H1 (cell line): ENCODE measurements at regions not wholly inside any gene's neighbourhood (a gene's known extent, or its start where the extent isn't known, plus 50 kb on each side); places are given as distances from the start of the nearest gene placed in this dataset.

Experiments
- CTCF ChIA-PET: fragments of 300-600 bp; sonication (Branson Sonifier 250); formaldehyde crosslinking; loops from one replicate; lab custom pipeline; 2021; ENCODE audit not compliant: partially characterized antibody; lab: Charles Lee
- POLR2A ChIA-PET: fragments of 300-600 bp; sonication (Branson Sonifier 250); formaldehyde crosslinking; loops from one replicate; lab custom pipeline; 2021; ENCODE audit warnings: inconsistent platforms; ENCODE audit not compliant: partially characterized antibody; lab: Charles Lee
- DNase-seq, 2 experiments: peaks; one replicate each; pipeline versions ENCODE4 v3.0.0 to v3.0.0-alpha.2; 2010 to 2022; ENCODE audit warnings: low spot score in 2 of 2, low read depth in 1 of 2, mixed read lengths in 1 of 2
- FAIRE-seq: peaks from 2 replicates; lab custom pipeline; 2011; peaks lifted over from hg19 to GRCh38; lab: Jason Lieb, UNC
- H2AFZ ChIP-seq: 2 replicates; pipeline ENCODE4 v1.8.1; 2012; ENCODE audit warnings: low read length, inconsistent platforms
- H2AK5ac ChIP-seq: 2 replicates; pipeline ENCODE4 v1.6.1; 2013; ENCODE audit warnings: low read depth, low read length
- H2BK120ac ChIP-seq: replicated peaks from 2 replicates; pipeline ENCODE3; 2013; ENCODE audit warnings: low read depth, low read length, inconsistent platforms
- H2BK12ac ChIP-seq: 2 replicates; pipeline ENCODE4 v1.6.1; 2013; ENCODE audit warnings: low read depth, low read length
- H2BK15ac ChIP-seq: 2 replicates; pipeline ENCODE4 v1.6.1; 2013; ENCODE audit warnings: low read length
- H2BK20ac ChIP-seq: 2 replicates; pipeline ENCODE4 v1.6.1; 2013; ENCODE audit warnings: low read length
- H2BK5ac ChIP-seq: 2 replicates; pipeline ENCODE4 v1.6.1; 2013; ENCODE audit warnings: low read depth, low read length
- H3K14ac ChIP-seq: 2 replicates; pipeline ENCODE4 v1.6.1; 2013; ENCODE audit warnings: inconsistent platforms; ENCODE audit not compliant: insufficient read length
- H3K18ac ChIP-seq: 2 replicates; pipeline ENCODE4 v1.6.1; 2013; ENCODE audit warnings: low read length; ENCODE audit errors: extremely low read depth
- H3K23ac ChIP-seq: 2 replicates; pipeline ENCODE4 v1.6.1; 2013; ENCODE audit warnings: inconsistent platforms; ENCODE audit not compliant: insufficient read length
- H3K23me2 ChIP-seq: 2 replicates; pipeline ENCODE4 v1.6.1; 2013; ENCODE audit warnings: low read depth, low read length
- H3K27ac ChIP-seq: 2 replicates; pipeline ENCODE4 v1.6.1; 2011; ENCODE audit warnings: low read depth, low read length, inconsistent platforms
- H3K27me3 ChIP-seq, 4 experiments: replicated peaks in 1 of 4; 1 replicate in 1 of 4; 2 replicates in 3 of 4; pipeline versions ENCODE4 v1.6.1 to v1.8.1; 2011 to 2013; ENCODE audit warnings: low read length in 3 of 4, mild to moderate bottlenecking in 3 of 4, inconsistent platforms in 2 of 4, mixed read lengths in 2 of 4, moderate library complexity in 1 of 4; ENCODE audit not compliant: control insufficient read depth in 3 of 4, insufficient read depth in 3 of 4; ENCODE audit errors: extremely low read depth in 1 of 4
- H3K36me3 ChIP-seq, 4 experiments: 2 replicates each; pipeline versions ENCODE4 v1.6.1 to v1.8.1; 2011 to 2013; ENCODE audit warnings: mild to moderate bottlenecking in 4 of 4, low read length in 3 of 4, moderate library complexity in 2 of 4, control low read depth in 1 of 4, inconsistent platforms in 1 of 4; ENCODE audit not compliant: insufficient read depth in 4 of 4, control insufficient read depth in 2 of 4
- H3K4ac ChIP-seq: replicated peaks from 2 replicates; pipeline ENCODE3; 2013; ENCODE audit warnings: low read length, low read depth, mixed read lengths, inconsistent platforms; ENCODE audit not compliant: insufficient read length
- H3K4me1 ChIP-seq, 4 experiments: replicated peaks in 1 of 4; 1 replicate in 1 of 4; 2 replicates in 3 of 4; pipeline versions ENCODE4 v1.6.1 to v1.8.1; 2011 to 2013; ENCODE audit warnings: low read length in 3 of 4, inconsistent platforms in 2 of 4, mixed read lengths in 1 of 4; ENCODE audit not compliant: insufficient read depth in 4 of 4, control insufficient read depth in 3 of 4
- H3K4me2 ChIP-seq, 2 experiments: 2 replicates each; pipeline versions ENCODE4 v1.6.1 to v1.8.1; 2011 to 2013; ENCODE audit warnings: low read depth in 2 of 2, low read length in 2 of 2, control low read depth in 1 of 2, inconsistent platforms in 1 of 2, mild to moderate bottlenecking in 1 of 2; ENCODE audit not compliant: insufficient read depth in 1 of 2
- H3K4me3 ChIP-seq, 4 experiments: fragments of 200-600, 300-600 bp in 1 of 4; sonication (generic), shearing (Covaris generic), sonication (Bioruptor Twin) in 1 of 4; 2 replicates each; pipeline versions ENCODE4 v1.5.1 to v1.8.1; 2011 to 2016; ENCODE audit warnings: low read length in 4 of 4, low read depth in 3 of 4, control low read depth in 2 of 4, inconsistent platforms in 2 of 4, mild to moderate bottlenecking in 2 of 4, mixed read lengths in 1 of 4, moderate library complexity in 1 of 4; ENCODE audit not compliant: insufficient read depth in 2 of 4; ENCODE audit errors: extremely low read depth in 1 of 4
- H3K56ac ChIP-seq: replicated peaks from 2 replicates; pipeline ENCODE3; 2013; ENCODE audit warnings: low read depth, mild to moderate bottlenecking, mixed read lengths, low read length, inconsistent platforms; ENCODE audit not compliant: insufficient read length
- H3K79me1 ChIP-seq: 2 replicates; pipeline ENCODE4 v1.6.1; 2013; ENCODE audit warnings: low read depth, low read length, control low read depth
- H3K79me2 ChIP-seq, 2 experiments: 2 replicates each; pipeline versions ENCODE4 v1.6.1 to v1.8.1; 2012 to 2013; ENCODE audit warnings: low read length in 2 of 2, mild to moderate bottlenecking in 2 of 2, inconsistent platforms in 1 of 2; ENCODE audit not compliant: insufficient read depth in 2 of 2, control insufficient read depth in 1 of 2
- H3K9ac ChIP-seq, 4 experiments: replicated peaks in 1 of 4; 1 replicate in 1 of 4; 2 replicates in 3 of 4; pipeline versions ENCODE4 v1.6.1 to v1.8.1; 2011 to 2013; ENCODE audit warnings: low read depth in 3 of 4, low read length in 3 of 4, control low read depth in 2 of 4, mild to moderate bottlenecking in 2 of 4, moderate library complexity in 2 of 4, inconsistent platforms in 1 of 4; ENCODE audit errors: extremely low read depth in 1 of 4
- H3K9me3 ChIP-seq, 2 experiments: 2 replicates each; pipeline versions ENCODE4 v1.6.1 to v1.8.1; 2012 to 2013; ENCODE audit warnings: mild to moderate bottlenecking in 2 of 2, moderate library complexity in 2 of 2, control low read depth in 1 of 2, inconsistent platforms in 1 of 2, low read depth in 1 of 2, low read length in 1 of 2, mixed read lengths in 1 of 2; ENCODE audit not compliant: insufficient read depth in 2 of 2
- H4K20me1 ChIP-seq, 2 experiments: replicated peaks in 1 of 2; 2 replicates each; pipeline versions ENCODE3 to v1.8.1; 2011 to 2013; ENCODE audit warnings: inconsistent platforms in 2 of 2, low read length in 2 of 2, mild to moderate bottlenecking in 1 of 2; ENCODE audit not compliant: insufficient read depth in 2 of 2, control insufficient read depth in 1 of 2
- H4K5ac ChIP-seq: 2 replicates; pipeline ENCODE4 v1.6.1; 2013; ENCODE audit warnings: low read length, low read depth, mixed read lengths, inconsistent platforms; ENCODE audit not compliant: insufficient read length
- H4K8ac ChIP-seq: 2 replicates; pipeline ENCODE4 v1.8.0; 2013; ENCODE audit warnings: mild to moderate bottlenecking, moderate library complexity, low read length, inconsistent platforms; ENCODE audit not compliant: insufficient read depth; ENCODE audit errors: extremely low read depth
- H4K91ac ChIP-seq: replicated peaks from 2 replicates; pipeline ENCODE3; 2013; ENCODE audit warnings: low read length, mixed read lengths, inconsistent platforms; ENCODE audit not compliant: insufficient read length
- CHD2 ChIP-seq: IDR thresholded peaks from 2 replicates; pipeline ENCODE4 v1.6.1; 2012; ENCODE audit warnings: low read length, improper control_type of control experiment
- CTCF ChIP-seq, 3 experiments: IDR thresholded peaks; 1 replicate in 2 of 3; 2 replicates in 1 of 3; pipeline versions ENCODE4 v1.5.1 to v1.6.1; 2011; ENCODE audit warnings: low read length in 3 of 3, mild to moderate bottlenecking in 3 of 3, inconsistent platforms in 2 of 3, low read depth in 1 of 3, moderate library complexity in 1 of 3; ENCODE audit not compliant: insufficient read depth in 1 of 3; ENCODE audit errors: control extremely low read depth in 1 of 3
- EGR1 ChIP-seq: IDR thresholded peaks from 2 replicates; pipeline ENCODE4 v1.6.1; 2011; ENCODE audit warnings: low read depth, low read length, borderline replicate concordance
- EP300 ChIP-seq, 2 experiments: IDR thresholded peaks; 1 replicate in 1 of 2; 2 replicates in 1 of 2; pipeline ENCODE4 v1.6.1; 2011 to 2012; ENCODE audit warnings: low read depth in 2 of 2, low read length in 2 of 2, mild to moderate bottlenecking in 2 of 2, borderline replicate concordance in 1 of 2, inconsistent platforms in 1 of 2, moderate library complexity in 1 of 2
- FOSL1 ChIP-seq: IDR thresholded peaks from 2 replicates; pipeline ENCODE4 v1.6.1; 2011; ENCODE audit warnings: mild to moderate bottlenecking, low read depth, low read length, moderate library complexity; ENCODE audit not compliant: insufficient read depth
- HDAC2 ChIP-seq, 2 experiments: fragments of 300-600 bp in 1 of 2; sonication (generic) in 1 of 2; IDR thresholded peaks; 2 replicates each; pipeline ENCODE4 v1.6.1; 2011 to 2012; ENCODE audit warnings: low read depth in 2 of 2, low read length in 2 of 2, mild to moderate bottlenecking in 2 of 2, moderate library complexity in 2 of 2, borderline replicate concordance in 1 of 2, inconsistent platforms in 1 of 2
- JUN ChIP-seq: IDR thresholded peaks from 2 replicates; pipeline ENCODE4 v1.6.1; 2011; ENCODE audit warnings: low read depth, mild to moderate bottlenecking, improper control_type of control experiment, low read length
- JUND ChIP-seq: IDR thresholded peaks from 2 replicates; pipeline ENCODE4 v1.6.1; 2011; ENCODE audit warnings: mild to moderate bottlenecking, improper control_type of control experiment, low read length
- KDM4A ChIP-seq: IDR thresholded peaks from one replicate; pipeline ENCODE4 v1.7.1; 2012; ENCODE audit warnings: low read depth, mild to moderate bottlenecking, moderate library complexity, low read length, inconsistent platforms; ENCODE audit not compliant: severe bottlenecking
- KDM5A ChIP-seq: fragments of 200-600 bp; IDR thresholded peaks from 2 replicates; pipeline ENCODE4 v1.7.1; 2012; ENCODE audit warnings: mild to moderate bottlenecking, low read length, inconsistent platforms, mixed read lengths
- POU5F1 ChIP-seq: IDR thresholded peaks from 2 replicates; pipeline ENCODE4 v1.6.1; 2011; ENCODE audit warnings: low read depth, mild to moderate bottlenecking, low read length, moderate library complexity
- RNF2 ChIP-seq: fragments of 200-900, 300-1000 bp; sonication (generic); IDR thresholded peaks from 2 replicates; pipeline ENCODE4 v1.7.1; 2016; ENCODE audit warnings: borderline replicate concordance, low read depth, mild to moderate bottlenecking, antibody characterized with exemption, low read length; ENCODE audit not compliant: poor library complexity, severe bottlenecking; ENCODE audit errors: missing control alignments

DNA sequence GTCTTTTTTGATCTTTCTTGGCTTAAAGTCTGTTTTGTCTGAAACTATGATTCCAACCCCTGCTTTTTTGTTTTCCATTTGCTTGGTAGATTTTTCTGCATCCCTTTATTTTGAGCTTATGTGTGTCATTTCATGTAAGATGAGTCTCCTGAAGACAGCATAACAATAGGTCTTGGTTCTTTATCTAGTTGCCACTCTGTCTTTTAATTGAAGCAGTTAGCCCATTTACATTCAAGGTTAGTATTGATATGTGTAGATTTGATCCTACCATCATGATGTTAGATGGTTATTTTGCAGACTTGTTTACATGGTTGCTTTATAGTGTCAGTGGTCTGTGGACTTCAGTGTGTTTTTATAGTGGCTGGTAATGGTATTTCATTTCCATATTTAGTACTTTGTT, 1678.9 kb downstream of the PCDH9 start:
- H3K36me3 ChIP-seq: no peaks in the 10 kb centered on the region
- H3K4me1 ChIP-seq: no peaks in the 10 kb centered on the region
- no peak overlapping the region for H3K18ac ChIP-seq
- H3K4ac ChIP-seq: no peak overlapping the region
- no peak overlapping the region for H2BK12ac ChIP-seq
- H3K27me3 ChIP-seq: no peaks in the 10 kb centered on the region
- no peaks in the 10 kb centered on the region for H3K23me2 ChIP-seq
- no peak overlapping the region for H2BK15ac ChIP-seq
- CTCF ChIA-PET: interaction anchor here (1.2 kb wide), 1 partner anchor 956 kb away, joined by 3 read pairs; no protein-coding TSS in a partner anchor
- no peak overlapping the region for H2BK120ac ChIP-seq
- H4K8ac ChIP-seq: no peak overlapping the region
- H3K56ac ChIP-seq: no peak overlapping the region
- H3K23ac ChIP-seq: no peak overlapping the region
- H4K91ac ChIP-seq: no peak overlapping the region
- H2AFZ ChIP-seq: no peak overlapping the region
- no peak overlapping the region for H3K4me2 ChIP-seq
- no peak overlapping the region for H2BK5ac ChIP-seq
- no peak overlapping the region for H2AK5ac ChIP-seq
- DNase-seq (no peak), FAIRE-seq (no peak)
- H3K9me3 ChIP-seq: peaks cover 0 to 4% of the 10 kb centered on the region in 2 experiments; a peak in 1 of 4 replicates
- H3K79me2 ChIP-seq: no peaks in the 10 kb centered on the region
- H3K27ac ChIP-seq: no peak overlapping the region
- H3K9ac ChIP-seq: no peak overlapping the region
- H4K20me1 ChIP-seq: no peaks in the 10 kb centered on the region
- POLR2A ChIA-PET: no interaction called here
- H3K14ac ChIP-seq: no peak overlapping the region
- no peak overlapping the region for H3K4me3 ChIP-seq
- H4K5ac ChIP-seq: no peak overlapping the region
- no peak overlapping the region for H2BK20ac ChIP-seq
- no peaks in the 10 kb centered on the region for H3K79me1 ChIP-seq
- TF ChIP-seq KDM4A (no peak), EP300 (IDR thresholded peaks at IDR 0.05; ENCODE audit: borderline replicate concordance in 1 of 2, low read depth in 2 of 2, low read length in 2 of 2) (no peak), JUND (no peak), RNF2 (no peak), JUN (no peak), FOSL1 (no peak), EGR1 (no peak), KDM5A (no peak), POU5F1 (no peak), CTCF (IDR thresholded peaks at IDR 0.05; ENCODE audit: control extremely low read depth in 1 of 3, insufficient read depth in 1 of 3, low read depth in 1 of 3, low read length in 3 of 3) (no peak), CHD2 (no peak), HDAC2 (IDR thresholded peaks at IDR 0.05; ENCODE audit: borderline replicate concordance in 1 of 2, low read depth in 2 of 2, low read length in 2 of 2) (no peak)
